ENCODE measurements at regions not wholly inside any gene's neighbourhood (a gene's known extent, or its start where the extent isn't known, plus 50 kb on each side); places are given as distances from the start of the nearest gene placed in this dataset.
"Not testable (repeated sequence)": the region's sequence is repeated elsewhere in the genome, so short reads cannot be mapped to it uniquely, and the experiment has no call there.

DNA sequence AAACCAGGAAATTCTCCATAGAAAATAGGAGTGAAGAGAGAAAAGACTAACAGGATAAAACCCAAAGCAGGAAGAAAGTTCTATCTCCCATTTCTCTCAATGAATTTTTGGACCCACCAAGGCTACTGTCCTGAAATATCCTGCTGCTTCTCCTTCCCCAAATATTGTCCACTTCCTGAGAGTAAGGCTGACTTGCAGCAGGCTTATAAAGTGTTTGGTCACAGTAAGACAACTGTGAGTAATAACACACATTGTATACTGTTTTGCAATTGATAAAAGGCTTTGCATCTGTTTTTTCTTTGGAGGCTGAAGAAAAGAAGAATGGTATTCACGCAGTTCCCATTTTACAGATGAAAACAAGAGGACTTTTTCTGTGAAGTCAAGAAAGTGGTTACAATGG, 52.8 kb downstream of the FOXD4L6 start:
- H3K4me3 ChIP-seq (ENCODE audit: control insufficient read depth, low read depth, low read length) = not testable (repeated sequence)
- peak; percentile 21 for DNase-seq (ENCODE audit: low read depth)

DNA sequence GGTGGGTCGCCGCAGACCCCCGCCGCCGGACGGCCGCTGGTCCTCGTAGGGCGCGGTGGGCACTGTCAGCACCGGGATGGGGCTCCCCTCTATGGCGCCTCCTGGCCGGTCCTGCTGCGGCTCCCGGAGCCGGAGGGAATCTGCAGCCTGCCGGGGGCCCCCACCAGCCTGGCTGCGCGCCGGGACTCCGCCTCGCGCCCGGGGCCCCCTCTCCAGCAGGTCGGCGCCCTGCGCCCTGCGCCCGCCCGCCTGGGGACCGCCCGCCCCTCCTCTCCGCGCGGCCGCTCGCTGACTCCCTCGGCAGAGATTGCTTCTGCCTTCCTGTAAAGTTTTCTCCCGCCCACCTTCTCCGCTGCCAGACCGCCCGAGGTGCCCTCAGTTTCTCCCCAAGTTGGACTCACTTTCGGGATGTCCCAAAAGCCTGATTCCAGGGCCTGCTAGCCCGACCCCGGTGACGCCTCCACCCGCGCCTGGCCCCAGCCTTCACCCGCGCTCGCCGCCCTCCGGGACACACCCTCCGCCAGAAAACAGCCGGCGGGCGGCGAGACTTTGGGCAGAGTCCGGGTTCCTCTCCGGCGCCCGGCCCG, 54.0 kb downstream of the FOXD4L6 start:
- DNase-seq (ENCODE audit: low read depth) = peak; percentile 12
- peak overlapping the region; percentile 66 for H3K4me3 ChIP-seq (ENCODE audit: control insufficient read depth, low read depth, low read length)

DNA sequence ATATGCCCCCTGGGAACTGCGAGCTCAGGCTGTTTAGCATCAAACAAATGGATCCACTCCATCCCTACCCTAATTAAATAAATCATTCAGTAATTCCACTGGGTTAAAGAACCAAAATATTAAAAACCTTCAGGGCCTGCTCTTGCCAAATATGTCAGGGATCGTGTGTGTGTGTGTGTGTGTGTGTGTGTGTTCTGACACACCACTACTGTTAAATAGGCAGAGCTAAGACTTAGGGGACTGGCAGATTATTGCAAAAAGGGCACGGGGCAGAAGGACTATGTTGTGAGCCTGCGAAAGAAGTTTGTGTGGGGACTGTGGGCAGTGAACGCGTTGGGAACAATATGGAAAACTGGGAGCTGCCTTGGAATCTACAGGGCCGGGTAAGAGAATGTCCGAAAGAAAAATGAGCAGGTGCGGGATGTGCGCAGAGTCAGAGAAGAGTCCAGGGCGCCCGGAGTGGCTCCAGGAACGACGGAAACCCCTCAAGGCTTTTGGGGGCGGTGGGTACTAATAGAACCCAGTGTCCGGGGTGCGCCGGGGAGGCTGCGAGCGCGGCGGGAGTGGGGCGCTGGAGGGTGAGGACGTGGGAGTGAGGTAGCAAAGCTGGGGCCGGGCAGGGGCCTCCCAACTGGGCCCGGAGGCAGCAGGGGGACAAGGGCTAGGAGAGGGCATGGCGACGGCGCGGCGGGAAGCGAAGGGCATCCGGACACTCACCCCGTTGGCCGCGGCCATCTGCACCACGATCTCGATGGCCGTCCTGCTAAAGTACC, 54.8 kb downstream of the FOXD4L6 start:
- peak; percentile 18 for DNase-seq (ENCODE audit: low read depth)
- H3K4me3 ChIP-seq (ENCODE audit: control insufficient read depth, low read depth, low read length) = peak overlapping the region; percentile 66

DNA sequence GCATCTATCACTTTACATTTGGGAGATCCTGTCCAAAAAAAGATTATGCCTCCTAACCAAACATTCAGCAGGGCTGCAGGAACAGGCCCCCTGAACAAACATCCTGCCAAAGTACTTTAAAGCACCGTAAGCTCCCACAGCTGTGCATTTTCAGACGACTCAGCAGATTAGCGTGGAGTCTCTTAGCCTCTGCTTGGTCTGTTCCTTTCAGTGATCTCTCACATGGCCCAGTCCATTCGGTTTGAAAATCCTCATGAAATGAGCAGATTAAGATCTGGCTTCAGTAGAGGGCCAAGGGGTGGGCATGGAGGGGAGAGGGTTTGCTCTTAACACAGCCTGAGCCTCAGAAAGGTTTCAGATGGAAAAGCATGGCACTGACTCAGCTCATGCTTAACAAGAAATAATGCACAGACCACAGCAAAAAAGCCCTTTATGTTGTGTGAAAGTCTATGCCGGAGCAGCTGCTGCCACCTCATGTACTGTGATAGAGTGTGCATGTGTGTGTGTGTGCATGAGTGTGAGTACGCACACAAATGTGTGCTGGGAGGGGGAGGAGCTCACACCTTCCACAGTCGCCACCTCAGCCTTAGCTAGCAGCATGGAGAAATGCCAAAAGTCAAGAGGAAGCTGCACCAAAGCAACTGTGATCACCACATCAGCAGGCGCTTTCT, 64.2 kb downstream of the FOXD4L6 start:
- DNase-seq (ENCODE audit: low read depth) = peak; percentile 25

DNA sequence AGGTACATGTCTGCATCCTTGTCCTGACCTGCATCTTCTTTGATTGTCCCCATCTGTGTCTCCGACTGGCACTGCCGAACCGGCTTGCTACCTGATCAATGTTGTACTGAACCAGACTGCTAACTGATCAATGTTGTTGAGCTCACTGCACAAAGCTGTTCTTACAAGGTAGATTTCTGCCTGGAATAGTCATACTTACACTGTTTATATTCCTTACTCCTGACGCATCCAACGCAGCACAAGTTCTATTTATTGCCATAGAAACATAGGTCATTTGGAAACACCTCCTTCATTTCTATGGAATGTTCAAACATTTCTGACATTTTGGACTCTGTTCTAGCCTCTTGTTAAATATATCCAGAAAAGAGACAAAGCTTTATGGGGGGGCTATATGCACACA, 65.2 kb downstream of the FOXD4L6 start:
- not testable (repeated sequence) for H3K4me3 ChIP-seq (ENCODE audit: control insufficient read depth, low read depth, low read length)
- DNase-seq (ENCODE audit: low read depth) = peak; percentile 18

More for the DNA sequence above, 64.2 kb downstream of the FOXD4L6 start:
- H3K4me3 ChIP-seq (ENCODE audit: control insufficient read depth, low read depth, low read length) = not testable (repeated sequence)

DNA sequence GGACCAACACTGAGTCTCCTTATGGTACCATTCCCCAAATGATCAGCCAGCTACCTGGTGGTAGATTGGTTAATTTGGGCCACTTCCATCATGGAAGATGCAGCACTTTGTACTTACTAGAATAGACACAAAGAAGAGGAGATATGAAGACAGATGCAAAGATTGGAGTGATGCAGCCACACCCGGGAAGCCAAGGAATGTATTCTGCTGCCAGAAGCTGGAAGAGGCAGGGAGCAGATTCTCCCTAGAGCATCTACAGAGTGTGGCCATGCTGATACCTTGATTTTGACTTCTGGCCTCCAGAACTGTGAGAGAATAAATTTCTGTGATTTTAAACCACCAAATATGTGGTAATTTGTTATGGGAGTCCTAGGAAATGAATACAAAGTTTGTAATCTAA, 68.9 kb downstream of the FOXD4L6 start:
- H3K4me3 ChIP-seq (ENCODE audit: control insufficient read depth, low read depth, low read length); DNase-seq (ENCODE audit: low read depth): not testable (repeated sequence)

DNA sequence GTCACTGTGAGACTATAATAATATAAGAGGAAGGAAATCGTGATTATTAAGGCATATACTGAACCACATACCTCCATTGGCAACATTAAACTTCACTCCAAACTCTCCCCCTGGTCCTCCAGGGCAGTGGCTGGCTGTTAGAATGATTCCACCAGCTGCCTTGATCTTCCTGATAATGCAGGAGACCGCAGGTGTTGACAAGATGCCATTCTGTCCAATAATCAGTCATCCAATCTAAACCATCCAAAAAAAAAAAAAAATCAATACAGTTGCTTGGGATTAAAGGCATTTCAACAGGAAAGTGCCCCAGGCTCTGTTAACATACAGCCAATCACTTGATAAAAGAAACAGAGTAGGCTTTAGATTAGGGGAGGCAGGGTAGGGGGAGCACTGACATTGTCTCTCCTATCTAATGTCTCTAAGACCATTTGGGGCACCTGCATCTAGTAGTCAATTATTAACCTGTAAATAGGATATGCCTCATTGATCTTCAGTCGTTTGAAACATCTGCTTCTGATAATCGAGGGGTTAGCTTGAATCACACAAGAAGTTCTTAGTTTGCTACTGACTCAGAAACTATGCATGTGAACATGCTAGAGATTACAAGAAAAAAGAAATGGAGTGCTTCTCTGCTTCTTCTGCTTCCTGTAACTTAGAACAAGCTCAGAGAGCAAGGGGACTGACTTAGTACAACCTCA, 74.7 kb downstream of the FOXD4L6 start:
- not testable (repeated sequence) for H3K4me3 ChIP-seq (ENCODE audit: control insufficient read depth, low read depth, low read length)
- peak; percentile 15 for DNase-seq (ENCODE audit: low read depth)

DNA sequence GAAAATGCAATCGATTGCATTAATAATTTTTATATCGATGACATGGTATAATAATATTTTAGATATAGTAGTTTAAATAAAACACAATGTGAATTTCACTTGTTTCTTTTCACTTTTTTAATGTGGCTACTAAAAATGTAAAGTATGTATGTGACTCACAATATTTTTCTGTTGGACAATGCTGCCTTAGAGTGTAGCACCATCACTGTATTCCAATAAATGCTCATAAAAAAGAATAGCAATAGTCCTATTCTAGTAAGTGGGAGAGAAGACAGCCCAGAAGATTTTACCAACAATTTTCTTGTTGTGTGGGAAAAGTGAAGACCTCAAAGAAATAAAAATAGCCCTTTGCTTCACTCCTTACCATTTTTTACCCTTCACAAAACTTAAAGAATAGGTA, 79.8 kb downstream of the FOXD4L6 start:
- not testable (repeated sequence) for DNase-seq (ENCODE audit: low read depth); H3K4me3 ChIP-seq (ENCODE audit: control insufficient read depth, low read depth, low read length)

DNA sequence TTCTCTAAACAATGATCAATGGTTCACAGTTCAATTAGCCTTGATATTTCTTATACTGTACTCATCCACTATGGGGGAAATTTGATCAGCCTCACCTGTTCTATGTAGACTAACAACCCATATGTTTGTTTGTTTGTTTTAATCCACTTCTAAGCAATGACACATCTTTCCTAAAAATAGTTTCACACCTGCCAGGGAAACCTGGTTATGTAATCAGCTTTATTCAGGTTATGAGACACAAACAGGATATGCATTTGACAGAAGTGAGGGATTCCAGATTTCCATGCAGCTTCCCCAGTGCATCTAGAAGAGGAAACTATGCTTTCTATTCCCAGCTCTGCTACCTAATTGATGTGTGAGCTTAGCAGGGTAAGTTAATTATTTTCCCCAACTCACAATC, 80.7 kb downstream of the FOXD4L6 start:
- DNase-seq (ENCODE audit: low read depth); H3K4me3 ChIP-seq (ENCODE audit: control insufficient read depth, low read depth, low read length): not testable (repeated sequence)

DNA sequence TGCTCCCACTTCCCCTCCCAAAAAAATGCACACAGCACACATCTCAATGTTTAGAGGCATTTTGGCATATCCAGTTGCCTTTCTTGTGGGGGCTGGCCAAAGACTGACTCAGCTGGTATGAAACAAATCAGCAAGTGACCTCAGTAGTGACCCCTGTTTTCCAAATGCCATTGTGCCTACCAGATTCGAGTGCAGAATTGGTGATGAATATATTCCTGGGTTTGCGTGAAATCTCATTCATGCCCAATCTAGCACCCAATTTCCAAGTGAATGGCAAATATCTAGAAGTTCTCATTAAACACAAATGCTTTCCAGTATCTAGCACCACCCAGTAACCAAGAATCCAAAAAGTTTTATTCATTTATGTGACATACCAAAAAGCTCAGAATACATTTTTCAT, 83.6 kb downstream of the FOXD4L6 start:
- not testable (repeated sequence) for DNase-seq (ENCODE audit: low read depth); H3K4me3 ChIP-seq (ENCODE audit: control insufficient read depth, low read depth, low read length)

DNA sequence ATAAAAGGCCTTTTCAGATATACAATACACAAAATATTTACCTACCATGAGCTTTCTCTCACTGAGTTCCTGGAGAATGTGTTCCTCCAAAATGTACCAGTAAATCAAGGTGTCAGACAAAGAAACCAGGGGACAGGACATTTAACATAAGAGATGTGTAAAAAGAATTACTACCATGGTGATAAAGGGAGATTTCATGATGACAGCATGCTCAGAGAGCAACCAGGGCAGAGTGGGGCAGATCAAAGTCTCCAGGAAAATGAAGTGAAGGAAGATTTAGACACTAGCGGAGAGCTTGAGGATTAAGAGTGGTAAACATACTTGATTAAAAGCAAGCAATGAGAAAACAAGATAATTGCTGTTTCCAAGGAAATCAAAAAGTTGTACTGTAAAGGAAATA, 85.0 kb downstream of the FOXD4L6 start:
- H3K4me3 ChIP-seq (ENCODE audit: control insufficient read depth, low read depth, low read length); DNase-seq (ENCODE audit: low read depth): not testable (repeated sequence)

DNA sequence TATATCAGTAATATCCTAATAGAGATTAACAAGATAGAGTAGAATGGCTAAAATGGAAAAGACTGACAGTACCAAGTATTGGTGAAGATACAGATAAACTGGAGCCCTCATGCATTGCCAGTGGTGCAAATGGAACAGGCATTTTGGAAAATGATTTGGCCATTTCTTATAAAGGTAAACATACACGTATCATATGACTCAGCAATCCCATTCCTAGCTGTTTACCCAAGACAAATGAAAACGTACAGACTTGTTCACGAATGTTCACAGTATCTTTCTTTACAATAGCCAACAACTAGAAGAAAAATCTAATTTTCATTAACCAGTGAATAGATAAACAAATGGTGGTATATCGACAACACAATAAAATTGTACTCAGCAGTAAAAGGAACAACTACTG, 86.4 kb downstream of the FOXD4L6 start:
- not testable (repeated sequence) for DNase-seq (ENCODE audit: low read depth); H3K4me3 ChIP-seq (ENCODE audit: control insufficient read depth, low read depth, low read length)

DNA sequence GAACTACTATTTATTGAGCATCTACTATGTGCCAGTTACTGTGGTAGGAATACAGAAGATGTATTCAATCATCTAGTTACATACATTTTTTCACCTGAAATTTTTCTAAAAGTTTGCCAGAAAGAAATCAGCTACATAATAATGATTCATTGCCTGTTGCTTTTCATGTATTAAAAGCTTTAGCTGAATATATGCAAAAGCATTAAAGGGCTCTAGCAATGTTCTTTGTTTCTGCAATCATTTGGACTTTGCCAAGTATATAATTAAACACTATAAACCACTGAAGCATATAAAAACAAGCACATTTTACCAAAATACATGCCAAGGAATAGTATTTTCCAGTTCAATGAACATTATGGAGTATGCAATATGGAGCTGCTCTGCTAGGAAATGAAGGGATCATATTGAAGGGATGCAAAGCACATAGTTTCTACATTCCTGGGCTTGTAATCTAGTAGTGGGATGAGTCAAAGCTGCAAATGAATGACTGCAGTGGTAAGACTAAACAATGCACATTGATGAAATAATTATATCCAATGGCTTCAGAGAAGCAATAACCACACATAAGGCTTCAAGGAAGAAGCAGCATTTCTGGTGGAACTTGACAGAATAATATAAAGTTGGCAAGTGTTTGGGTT, 87.7 kb downstream of the FOXD4L6 start:
- not testable (repeated sequence) for H3K4me3 ChIP-seq (ENCODE audit: control insufficient read depth, low read depth, low read length); DNase-seq (ENCODE audit: low read depth)

DNA sequence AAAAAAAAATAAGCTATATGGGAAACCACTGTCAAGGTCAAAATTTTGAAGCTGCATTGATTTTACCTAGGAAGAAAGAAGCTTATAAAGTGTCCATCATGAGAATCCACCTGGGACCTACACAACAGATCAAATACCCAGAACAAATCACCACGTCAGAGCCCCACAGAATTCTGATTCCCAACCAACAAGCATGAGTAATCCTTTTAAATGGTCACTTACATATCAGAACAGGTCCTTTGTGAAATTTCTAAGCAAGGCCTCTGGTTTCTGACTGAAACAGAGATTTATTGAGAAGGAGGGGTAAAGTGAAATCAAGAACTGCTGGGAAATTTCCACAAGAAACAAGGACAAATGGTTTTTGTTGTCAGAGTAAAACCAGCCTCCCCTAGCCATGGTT, 93.2 kb downstream of the FOXD4L6 start:
- not testable (repeated sequence) for H3K4me3 ChIP-seq (ENCODE audit: control insufficient read depth, low read depth, low read length)
- DNase-seq (ENCODE audit: low read depth) = peak; percentile 70

DNA sequence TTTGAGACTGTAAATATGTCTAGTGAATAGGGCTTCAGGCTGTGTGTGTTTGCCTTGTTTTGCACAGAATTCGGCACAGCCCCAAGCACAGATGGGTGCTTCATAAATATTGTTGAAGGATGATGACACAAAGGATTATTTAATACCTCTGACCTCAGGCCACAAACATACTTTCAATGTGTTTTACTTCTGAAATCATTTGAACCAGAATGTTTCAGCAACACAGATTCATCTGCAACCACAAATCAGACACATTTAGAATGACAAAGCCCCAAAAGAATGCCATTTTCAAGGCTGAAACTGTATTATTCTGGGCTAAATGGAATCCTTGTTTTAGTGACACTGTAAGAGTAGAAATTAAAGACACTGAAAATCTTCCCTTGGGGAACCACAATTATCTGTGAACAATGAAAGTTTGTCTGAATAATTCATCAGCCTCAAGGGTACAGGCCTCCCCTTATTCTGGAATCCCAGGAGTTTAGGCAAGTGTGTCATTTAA, 93.7 kb downstream of the FOXD4L6 start:
- H3K4me3 ChIP-seq (ENCODE audit: control insufficient read depth, low read depth, low read length) = not testable (repeated sequence)
- DNase-seq (ENCODE audit: low read depth) = peak; percentile 81

DNA sequence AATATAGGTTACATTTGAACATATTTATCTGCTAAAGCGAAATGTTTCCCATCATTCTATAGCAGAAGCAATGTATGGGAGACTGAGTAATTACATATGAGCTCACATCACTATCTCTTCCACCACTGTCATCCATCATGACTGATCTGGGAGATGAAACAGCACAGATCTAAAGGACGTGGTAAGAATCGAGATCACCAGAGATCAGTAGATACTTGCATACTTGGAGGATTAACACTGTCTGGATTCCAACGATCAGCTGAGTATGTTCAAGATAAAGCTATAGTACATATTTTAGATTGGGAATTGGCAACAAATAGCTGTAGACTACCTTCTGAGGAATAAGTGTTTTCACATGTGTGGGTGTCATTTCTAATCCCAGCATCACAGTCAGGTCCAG, 94.6 kb downstream of the FOXD4L6 start:
- not testable (repeated sequence) for H3K4me3 ChIP-seq (ENCODE audit: control insufficient read depth, low read depth, low read length); DNase-seq (ENCODE audit: low read depth)

DNA sequence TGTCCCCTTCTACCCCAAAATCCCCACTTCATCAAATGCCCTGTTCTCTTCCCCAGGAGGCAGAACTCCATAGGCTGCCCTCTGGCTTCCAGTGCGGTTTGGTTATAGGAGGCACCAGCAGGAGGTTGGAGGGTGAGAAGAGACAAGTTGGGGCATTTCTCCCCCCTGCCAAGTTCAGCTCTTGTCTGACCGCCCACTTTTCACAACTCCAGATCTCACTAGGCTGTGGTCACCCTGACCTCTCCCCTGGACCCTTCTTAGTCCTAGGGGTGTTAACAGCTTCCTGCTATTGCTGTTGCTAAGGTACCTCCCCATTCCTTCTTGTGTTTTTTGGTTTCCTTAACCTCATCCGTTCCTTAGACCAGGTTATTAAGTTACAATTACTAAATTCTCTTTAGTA, 95.1 kb downstream of the FOXD4L6 start:
- not testable (repeated sequence) for H3K4me3 ChIP-seq (ENCODE audit: control insufficient read depth, low read depth, low read length); DNase-seq (ENCODE audit: low read depth)

DNA sequence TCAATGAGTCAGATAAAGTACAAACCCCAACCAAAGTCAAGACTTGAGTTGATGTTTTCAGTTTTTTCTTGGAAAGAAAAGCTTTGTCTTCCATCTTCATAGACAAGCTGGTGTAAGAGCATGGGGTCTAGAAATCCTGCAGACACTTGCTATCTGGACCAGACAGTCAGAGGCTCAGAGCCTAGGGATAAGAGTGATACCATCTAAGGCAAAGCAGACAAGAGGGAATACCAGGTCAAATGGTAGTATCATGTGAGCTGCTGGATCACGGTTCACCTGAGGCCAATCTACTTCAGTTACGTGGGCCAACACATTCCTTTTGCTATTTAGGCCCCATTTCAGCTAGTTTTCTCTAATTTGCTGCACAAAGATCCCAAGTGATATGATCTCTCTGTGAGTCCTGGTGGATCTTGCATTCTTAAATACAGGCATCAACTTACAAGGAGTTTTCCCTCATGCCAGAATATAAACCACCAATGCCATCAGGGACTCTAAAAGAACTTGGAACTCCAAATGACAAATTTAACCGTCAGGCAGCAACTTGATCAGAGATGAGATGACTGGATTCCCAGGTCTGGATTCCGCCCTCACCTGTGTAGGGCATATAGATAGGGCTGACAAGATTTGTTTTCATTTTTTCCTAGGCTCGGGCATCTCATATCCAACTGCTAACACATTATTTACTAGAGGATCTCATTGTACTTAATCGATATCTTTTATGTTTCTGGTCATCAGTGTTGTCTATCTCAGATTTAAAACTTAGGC, 101.4 kb downstream of the FOXD4L6 start:
- not testable (repeated sequence) for DNase-seq (ENCODE audit: low read depth); H3K4me3 ChIP-seq (ENCODE audit: control insufficient read depth, low read depth, low read length)
